Endodermal cell (in vitro differentiated cells): ENCODE measurements at regions not wholly inside any gene's neighbourhood (a gene's known extent, or its start where the extent isn't known, plus 50 kb on each side); places are given as distances from the start of the nearest gene placed in this dataset.

Experiments used
- DNase-seq: peaks from one replicate; pipeline ENCODE4 v3.0.0-alpha.2; 2017
- H3K27ac ChIP-seq: 2 replicates; pipeline ENCODE4 v1.5.1; 2013; ENCODE audit warnings: mild to moderate bottlenecking, low read depth, low read length, moderate library complexity
- H3K27me3 ChIP-seq: 2 replicates; pipeline ENCODE4 v1.6.1; 2013; ENCODE audit warnings: mild to moderate bottlenecking, low read length, moderate library complexity; ENCODE audit not compliant: insufficient read depth, control insufficient read depth, poor library complexity, severe bottlenecking
- H3K36me3 ChIP-seq: 2 replicates; pipeline ENCODE4 v1.7.0; 2013; ENCODE audit warnings: mild to moderate bottlenecking, low read length, moderate library complexity; ENCODE audit not compliant: control insufficient read depth, insufficient read depth
- H3K4me1 ChIP-seq: one replicate; pipeline ENCODE4 v1.7.0; 2013; ENCODE audit warnings: low read length; ENCODE audit not compliant: control insufficient read depth, insufficient read depth
- H3K4me3 ChIP-seq: 2 replicates; pipeline ENCODE4 v1.5.1; 2013; ENCODE audit warnings: mild to moderate bottlenecking, low read length, moderate library complexity
- H3K9ac ChIP-seq: 2 replicates; pipeline ENCODE4 v1.6.1; 2013; ENCODE audit warnings: mild to moderate bottlenecking, low read length, moderate library complexity; ENCODE audit not compliant: poor library complexity, severe bottlenecking; ENCODE audit errors: extremely low read depth
- H3K9me3 ChIP-seq: 2 replicates; pipeline ENCODE4 v1.6.1; 2013; ENCODE audit warnings: mild to moderate bottlenecking, low read length, moderate library complexity; ENCODE audit not compliant: control insufficient read depth
- H3K27ac Mint-ChIP-seq: 2 replicates; pipeline ENCODE4 v1.8.0; 2020; ENCODE audit warnings: mixed read lengths
- H3K27me3 Mint-ChIP-seq: 2 replicates; pipeline ENCODE4 v1.8.0; 2021; ENCODE audit warnings: mild to moderate bottlenecking, mixed read lengths; ENCODE audit not compliant: insufficient read depth
- H3K36me3 Mint-ChIP-seq: 2 replicates; pipeline ENCODE4 v1.8.0; 2020; ENCODE audit warnings: low read depth, mixed read lengths
- H3K4me1 Mint-ChIP-seq: 2 replicates; pipeline ENCODE4 v1.8.0; 2020; ENCODE audit warnings: mixed read lengths
- H3K4me3 Mint-ChIP-seq: 2 replicates; pipeline ENCODE4 v1.8.0; 2020; ENCODE audit warnings: mild to moderate bottlenecking, moderate library complexity, mixed read lengths
- H3K9me3 Mint-ChIP-seq: 2 replicates; pipeline ENCODE4 v1.8.0; 2020; ENCODE audit warnings: mild to moderate bottlenecking, mixed read lengths
- CTCF ChIP-seq: fragments of 200-600 bp; sonication (generic); conservative IDR thresholded peaks from 2 replicates; pipeline ENCODE4 v1.5.0; 2021; ENCODE audit warnings: antibody characterized with exemption, mild to moderate bottlenecking
- WGBS, 2 experiments: methylation state at CpG; one replicate each; pipeline versions ENCODE4 v1.1.5 to v1.1.7; 2013; ENCODE audit warnings: missing lambda C conversion rate in 2 of 2, mixed read lengths in 1 of 2; ENCODE audit not compliant: insufficient coverage in 1 of 2, insufficient read length in 1 of 2; 5-methylcytosine and 5-hydroxymethylcytosine counted together

- Mint-ChIP-seq H3K27ac (no peak overlapping the region), H3K4me3 (no peak overlapping the region), H3K27me3 (no peaks in the 10 kb centered on the region), H3K9me3 (no peaks in the 10 kb centered on the region), H3K36me3 (no peaks in the 10 kb centered on the region), H3K4me1 (no peaks in the 10 kb centered on the region)
- Histone ChIP-seq H3K36me3 (no peaks in the 10 kb centered on the region), H3K27me3 (no peaks in the 10 kb centered on the region), H3K4me3 (no peak overlapping the region), H3K4me1 (no peaks in the 10 kb centered on the region), H3K9ac (no peak overlapping the region), H3K9me3 (no peaks in the 10 kb centered on the region), H3K27ac (no peak overlapping the region)
- no peak for DNase-seq
- no peak for TF ChIP-seq CTCF
- WGBS, 2 experiments = 93 to 96% methylated on average over 3 to 6 of the region's 6 CpGs
These were observed 100.4 kb downstream of the MRPL39 start for GRCh38 chr21:25506887-25507286.

- no peak overlapping the region for H3K27ac Mint-ChIP-seq
- H3K36me3 Mint-ChIP-seq = no peaks in the 10 kb centered on the region
- H3K9me3 Mint-ChIP-seq = no peaks in the 10 kb centered on the region
- TF ChIP-seq CTCF = no peak
- Histone ChIP-seq H3K4me3 (no peak overlapping the region), H3K36me3 (no peaks in the 10 kb centered on the region), H3K9ac (no peak overlapping the region), H3K27me3 (no peaks in the 10 kb centered on the region), H3K27ac (no peak overlapping the region), H3K9me3 (no peaks in the 10 kb centered on the region), H3K4me1 (no peaks in the 10 kb centered on the region)
- WGBS, 2 experiments = 77 to 80% methylated on average over 1 of the region's 2 CpGs
- no peaks in the 10 kb centered on the region for H3K27me3 Mint-ChIP-seq
- no peaks in the 10 kb centered on the region for H3K4me1 Mint-ChIP-seq
- no peak for DNase-seq
- H3K4me3 Mint-ChIP-seq = no peak overlapping the region
These were observed 101.0 kb downstream of the MRPL39 start for GRCh38 chr21:25506261-25506660.

- no peak for DNase-seq
- H3K9me3 Mint-ChIP-seq = no peaks in the 10 kb centered on the region
- H3K27ac Mint-ChIP-seq = no peak overlapping the region
- TF ChIP-seq CTCF = no peak
- Histone ChIP-seq H3K36me3 (no peaks in the 10 kb centered on the region), H3K4me1 (no peaks in the 10 kb centered on the region), H3K27ac (no peak overlapping the region), H3K4me3 (no peak overlapping the region), H3K9me3 (no peaks in the 10 kb centered on the region), H3K9ac (no peak overlapping the region), H3K27me3 (no peaks in the 10 kb centered on the region)
- no peaks in the 10 kb centered on the region for H3K4me1 Mint-ChIP-seq
- no peaks in the 10 kb centered on the region for H3K36me3 Mint-ChIP-seq
- H3K4me3 Mint-ChIP-seq = no peak overlapping the region
- 100% methylated on average over 1 of the region's 1 CpG; no CpG with 5 or more reads in 1 of the 2 experiments for WGBS, 2 experiments
- no peaks in the 10 kb centered on the region for H3K27me3 Mint-ChIP-seq
These were observed 103.3 kb downstream of the MRPL39 start for GRCh38 chr21:25503981-25504380.
